GM12892 (cell line): ENCODE measurements at regions not wholly inside any gene's neighbourhood (a gene's known extent, or its start where the extent isn't known, plus 50 kb on each side); places are given as distances from the start of the nearest gene placed in this dataset.

ENCODE experiments used
- POLR2A ChIP-seq: IDR thresholded peaks from 2 replicates; pipeline ENCODE4 v1.6.1; 2011; ENCODE audit warnings: low read depth, low read length, control low read depth
- POLR2AphosphoS5 ChIP-seq: IDR thresholded peaks from 2 replicates; pipeline ENCODE4 v1.6.1; 2011; ENCODE audit warnings: low read depth, low read length, control low read depth

DNA sequence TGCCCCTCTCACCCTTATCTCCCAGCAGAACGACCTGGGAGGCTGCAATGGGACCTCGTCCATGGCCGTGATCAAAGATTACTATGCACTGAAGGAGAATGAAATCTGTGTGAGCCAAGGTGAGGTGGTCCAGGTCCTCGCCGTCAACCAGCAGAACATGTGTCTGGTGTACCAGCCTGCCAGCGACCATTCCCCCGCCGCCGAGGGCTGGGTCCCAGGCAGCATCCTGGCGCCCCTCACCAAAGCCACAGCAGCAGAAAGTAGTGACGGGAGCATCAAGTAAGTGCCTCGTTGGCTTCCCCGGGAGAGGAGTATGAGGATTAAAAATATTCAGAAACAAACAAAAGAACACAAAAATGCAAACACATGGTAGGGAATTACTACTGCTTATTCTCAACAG lies 55.9 kb upstream of the UMPS start:
- no peak for TF ChIP-seq POLR2A
- no peak for TF ChIP-seq POLR2AphosphoS5
